ENCODE measurements at regions not wholly inside any gene's neighbourhood (a gene's known extent, or its start where the extent isn't known, plus 50 kb on each side); places are given as distances from the start of the nearest gene placed in this dataset.

DNA sequence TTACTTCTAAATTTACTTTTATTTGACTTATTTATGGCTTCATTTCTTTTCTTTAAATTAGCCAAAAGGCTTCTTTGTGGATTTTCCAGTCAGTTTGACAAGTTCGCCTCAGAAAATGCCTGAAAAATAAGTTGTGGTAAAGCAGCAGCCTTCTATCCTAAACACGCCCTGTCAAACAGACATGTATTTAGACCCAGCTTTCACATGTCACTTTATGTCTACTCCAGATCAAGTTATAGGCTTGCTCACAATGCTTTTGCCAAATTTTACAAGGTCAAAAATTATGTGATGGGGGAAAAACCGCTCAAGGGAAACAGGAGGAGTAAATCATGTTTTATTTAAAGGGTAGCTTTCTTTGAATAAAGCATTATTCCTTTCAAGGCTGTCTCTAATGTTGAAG is 615.0 kb downstream of the HDGFL1 start:
- no peak for TF ChIP-seq EP300 (conservative IDR thresholded peaks at IDR 0.05; ENCODE audit: poor library complexity, severe bottlenecking)
- TF ChIP-seq, protein P1, sequence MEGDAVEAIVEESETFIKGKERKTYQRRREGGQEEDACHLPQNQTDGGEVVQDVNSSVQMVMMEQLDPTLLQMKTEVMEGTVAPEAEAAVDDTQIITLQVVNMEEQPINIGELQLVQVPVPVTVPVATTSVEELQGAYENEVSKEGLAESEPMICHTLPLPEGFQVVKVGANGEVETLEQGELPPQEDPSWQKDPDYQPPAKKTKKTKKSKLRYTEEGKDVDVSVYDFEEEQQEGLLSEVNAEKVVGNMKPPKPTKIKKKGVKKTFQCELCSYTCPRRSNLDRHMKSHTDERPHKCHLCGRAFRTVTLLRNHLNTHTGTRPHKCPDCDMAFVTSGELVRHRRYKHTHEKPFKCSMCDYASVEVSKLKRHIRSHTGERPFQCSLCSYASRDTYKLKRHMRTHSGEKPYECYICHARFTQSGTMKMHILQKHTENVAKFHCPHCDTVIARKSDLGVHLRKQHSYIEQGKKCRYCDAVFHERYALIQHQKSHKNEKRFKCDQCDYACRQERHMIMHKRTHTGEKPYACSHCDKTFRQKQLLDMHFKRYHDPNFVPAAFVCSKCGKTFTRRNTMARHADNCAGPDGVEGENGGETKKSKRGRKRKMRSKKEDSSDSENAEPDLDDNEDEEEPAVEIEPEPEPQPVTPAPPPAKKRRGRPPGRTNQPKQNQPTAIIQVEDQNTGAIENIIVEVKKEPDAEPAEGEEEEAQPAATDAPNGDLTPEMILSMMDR (IDR thresholded peaks at IDR 0.05; ENCODE audit: poor library complexity, severe bottlenecking) = no peak

Measured in neural cell (in vitro differentiated cells).